ENCODE measurements at regions not wholly inside any gene's neighbourhood (a gene's known extent, or its start where the extent isn't known, plus 50 kb on each side); places are given as distances from the start of the nearest gene placed in this dataset.

GRCh38 chr7:110253093-110253492 is 837.8 kb upstream of the LRRN3 start:
- TF ChIP-seq CTCF (IDR thresholded peaks at IDR 0.05) = no peak

- no peak for TF ChIP-seq CTCF (IDR thresholded peaks at IDR 0.05)
Observed at GRCh38 chr7:110257673-110258072, 833.3 kb upstream of the LRRN3 start.

- TF ChIP-seq CTCF (IDR thresholded peaks at IDR 0.05) = no peak
Observed at GRCh38 chr7:110262251-110262650, 828.7 kb upstream of the LRRN3 start.

GRCh38 chr7:110264288-110264687 is 826.6 kb upstream of the LRRN3 start:
- no peak for TF ChIP-seq CTCF (IDR thresholded peaks at IDR 0.05)

- TF ChIP-seq CTCF (IDR thresholded peaks at IDR 0.05) = no peak
Observed at GRCh38 chr7:110281362-110281761, 809.6 kb upstream of the LRRN3 start.

GRCh38 chr7:110283056-110283455 is 807.9 kb upstream of the LRRN3 start:
- no peak for TF ChIP-seq CTCF (IDR thresholded peaks at IDR 0.05)

- TF ChIP-seq CTCF (IDR thresholded peaks at IDR 0.05) = no peak
Observed at GRCh38 chr7:110291430-110291829, 799.5 kb upstream of the LRRN3 start.

- TF ChIP-seq CTCF (IDR thresholded peaks at IDR 0.05) = no peak
Observed at GRCh38 chr7:110296321-110296720, 794.6 kb upstream of the LRRN3 start.

All from LNCAP (cell line).